ENCODE measurements at regions not wholly inside any gene's neighbourhood (a gene's known extent, or its start where the extent isn't known, plus 50 kb on each side); places are given as distances from the start of the nearest gene placed in this dataset.

DNA sequence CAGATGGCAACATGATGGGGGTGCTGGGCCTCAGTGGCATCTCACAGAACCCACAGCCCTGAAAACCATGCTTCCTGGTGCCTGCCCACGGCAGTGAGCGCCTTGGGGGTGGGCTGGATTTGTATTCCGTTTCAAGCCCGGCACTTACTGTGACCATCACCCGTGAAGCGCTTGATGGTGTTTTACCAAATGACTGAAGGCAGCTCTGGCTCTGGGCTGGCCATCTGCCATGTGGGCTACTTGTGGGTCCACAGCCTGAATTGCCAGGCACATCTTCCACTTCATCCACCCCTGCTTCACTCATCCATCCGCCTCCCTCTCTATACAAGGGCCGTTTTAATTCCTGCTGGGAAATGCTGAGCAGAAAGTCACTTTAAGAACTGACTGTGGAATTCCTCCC lies 250.9 kb upstream of the GMDS start:
- TF ChIP-seq, protein P1, sequence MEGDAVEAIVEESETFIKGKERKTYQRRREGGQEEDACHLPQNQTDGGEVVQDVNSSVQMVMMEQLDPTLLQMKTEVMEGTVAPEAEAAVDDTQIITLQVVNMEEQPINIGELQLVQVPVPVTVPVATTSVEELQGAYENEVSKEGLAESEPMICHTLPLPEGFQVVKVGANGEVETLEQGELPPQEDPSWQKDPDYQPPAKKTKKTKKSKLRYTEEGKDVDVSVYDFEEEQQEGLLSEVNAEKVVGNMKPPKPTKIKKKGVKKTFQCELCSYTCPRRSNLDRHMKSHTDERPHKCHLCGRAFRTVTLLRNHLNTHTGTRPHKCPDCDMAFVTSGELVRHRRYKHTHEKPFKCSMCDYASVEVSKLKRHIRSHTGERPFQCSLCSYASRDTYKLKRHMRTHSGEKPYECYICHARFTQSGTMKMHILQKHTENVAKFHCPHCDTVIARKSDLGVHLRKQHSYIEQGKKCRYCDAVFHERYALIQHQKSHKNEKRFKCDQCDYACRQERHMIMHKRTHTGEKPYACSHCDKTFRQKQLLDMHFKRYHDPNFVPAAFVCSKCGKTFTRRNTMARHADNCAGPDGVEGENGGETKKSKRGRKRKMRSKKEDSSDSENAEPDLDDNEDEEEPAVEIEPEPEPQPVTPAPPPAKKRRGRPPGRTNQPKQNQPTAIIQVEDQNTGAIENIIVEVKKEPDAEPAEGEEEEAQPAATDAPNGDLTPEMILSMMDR (IDR thresholded peaks at IDR 0.05): no peak
- no peak for TF ChIP-seq POLR2A (IDR thresholded peaks at IDR 0.05)
